GM18519 (cell line): ENCODE measurements at regions not wholly inside any gene's neighbourhood (a gene's known extent, or its start where the extent isn't known, plus 50 kb on each side); places are given as distances from the start of the nearest gene placed in this dataset.
"Not testable (repeated sequence)": the region's sequence is repeated elsewhere in the genome, so short reads cannot be mapped to it uniquely, and the experiment has no call there.

Source experiments
- ATAC-seq: cut with Tn5 transposase; IDR thresholded peaks from one replicate; pipeline ENCODE4 v1.9.1; 2021; ENCODE audit warnings: mild to moderate bottlenecking, moderate library complexity; ENCODE audit not compliant: unreplicated experiment, low FRiP score

GRCh38 chr4:110424144-110424543, 51.8 kb upstream of the ENPEP start:
- ATAC-seq, result no peak

- no peak for ATAC-seq
Measured at GRCh38 chr4:110418641-110419040, 57.3 kb upstream of the ENPEP start.

- no peak for ATAC-seq
Measured at GRCh38 chr4:110417136-110417535, 58.8 kb upstream of the ENPEP start.

GRCh38 chr4:110415478-110415877, 60.5 kb upstream of the ENPEP start:
- no peak for ATAC-seq

GRCh38 chr4:110415041-110415440, 60.9 kb upstream of the ENPEP start:
- no peak for ATAC-seq

DNA sequence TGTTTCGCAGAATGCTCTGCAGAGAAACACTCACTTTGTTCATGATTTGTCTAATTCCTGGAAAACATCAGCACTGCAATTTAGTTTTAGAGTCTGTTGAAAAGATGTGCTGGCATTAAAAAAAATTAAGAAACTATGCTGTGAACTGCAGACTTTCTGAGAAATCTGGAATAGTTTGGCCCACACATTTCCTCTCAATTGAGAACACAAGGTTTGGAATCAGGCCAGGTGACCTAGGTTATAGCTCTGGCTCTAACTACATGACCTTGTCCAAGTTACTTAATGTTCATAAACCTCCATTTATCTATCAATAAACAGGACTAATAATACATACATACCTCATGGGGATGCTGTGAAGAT, 61.4 kb upstream of the ENPEP start:
- ATAC-seq, result no peak

- ATAC-seq, result not testable (repeated sequence)
Measured at GRCh38 chr4:110413807-110414560, 62.0 kb upstream of the ENPEP start.

- ATAC-seq, result no peak
Measured at GRCh38 chr4:110412354-110413065, 63.4 kb upstream of the ENPEP start.

DNA sequence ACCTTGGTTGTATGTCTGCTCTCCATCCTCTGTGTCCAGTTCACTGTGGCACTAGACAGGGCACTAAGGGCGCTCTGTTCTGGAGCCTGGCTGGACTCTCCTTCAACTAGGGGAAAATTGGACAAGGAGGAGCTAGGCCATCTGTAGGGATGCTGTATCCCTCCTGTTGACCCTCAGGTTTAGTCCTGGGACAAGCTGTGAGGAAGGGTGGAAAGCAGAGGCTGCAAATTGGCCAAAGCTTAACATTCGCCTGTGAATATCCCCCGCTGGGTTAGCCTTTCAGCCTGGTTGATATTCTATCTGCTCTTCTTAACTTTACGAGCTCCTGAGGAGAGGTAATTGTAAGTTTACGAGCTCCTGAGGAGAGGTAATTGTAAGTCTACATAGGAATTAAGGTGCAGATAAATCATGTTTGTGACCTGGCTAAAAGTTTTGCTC, 64.4 kb upstream of the ENPEP start:
- ATAC-seq, result no peak

GRCh38 chr4:110410853-110411573, 64.9 kb upstream of the ENPEP start:
- ATAC-seq, result not testable (repeated sequence)

DNA sequence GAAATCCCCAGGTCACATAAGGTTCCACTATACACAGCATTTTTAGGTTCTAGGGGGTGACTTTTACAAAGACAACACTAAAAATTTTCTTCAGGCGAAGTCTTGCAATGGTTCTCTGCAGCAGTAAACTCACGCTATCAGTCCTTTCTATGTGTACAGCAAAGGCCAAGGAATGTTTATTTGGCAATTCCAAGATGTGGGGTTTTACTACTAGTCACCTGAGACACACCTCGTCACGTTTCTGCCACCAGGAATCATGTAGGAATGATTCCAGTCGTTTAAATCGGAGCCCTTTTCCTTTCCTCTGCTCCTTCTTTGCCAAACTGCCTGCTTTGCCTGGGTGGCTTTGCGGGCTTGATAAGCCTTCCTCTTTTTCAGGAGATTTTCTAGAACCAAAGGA, 75.9 kb upstream of the ENPEP start:
- no peak for ATAC-seq

DNA sequence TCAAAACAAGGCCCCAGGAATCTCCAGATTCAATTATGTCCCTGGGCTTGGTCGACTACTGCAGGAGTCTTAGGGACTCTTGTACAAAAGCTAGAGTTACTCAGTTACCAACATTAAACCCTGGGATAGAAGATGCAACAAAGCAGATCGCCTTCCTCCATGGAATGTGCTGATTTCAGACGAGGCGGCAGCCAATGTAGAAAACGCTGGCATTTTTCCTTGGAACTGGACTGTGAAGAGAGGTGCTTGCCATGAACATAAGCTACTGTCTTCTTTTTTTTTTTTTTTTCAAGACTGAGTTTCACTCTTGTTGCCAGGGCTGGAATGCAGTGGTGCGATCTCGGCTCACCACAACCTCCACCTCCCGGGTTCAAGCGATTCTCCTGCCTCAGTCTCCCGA, 76.9 kb upstream of the ENPEP start:
- not testable (repeated sequence) for ATAC-seq

DNA sequence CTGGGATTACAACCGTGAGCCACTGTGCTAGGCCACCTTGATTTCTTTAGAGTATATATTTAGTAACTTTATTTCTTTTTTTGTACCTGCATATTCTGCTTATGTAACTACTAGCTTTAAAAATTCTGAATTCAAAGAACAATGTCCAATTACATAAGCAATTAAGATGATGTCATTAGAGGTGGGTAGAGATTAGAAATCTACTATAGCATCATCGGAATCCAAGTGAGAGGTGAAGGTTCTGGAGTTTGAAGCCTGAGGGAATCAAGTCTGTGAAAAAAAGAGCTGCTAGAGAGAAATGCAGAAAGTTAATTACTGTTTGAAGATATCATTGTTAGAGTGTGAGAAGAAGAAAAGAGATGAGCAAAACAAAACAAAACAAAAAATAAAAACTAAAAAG, 79.0 kb upstream of the ENPEP start:
- no peak for ATAC-seq

DNA sequence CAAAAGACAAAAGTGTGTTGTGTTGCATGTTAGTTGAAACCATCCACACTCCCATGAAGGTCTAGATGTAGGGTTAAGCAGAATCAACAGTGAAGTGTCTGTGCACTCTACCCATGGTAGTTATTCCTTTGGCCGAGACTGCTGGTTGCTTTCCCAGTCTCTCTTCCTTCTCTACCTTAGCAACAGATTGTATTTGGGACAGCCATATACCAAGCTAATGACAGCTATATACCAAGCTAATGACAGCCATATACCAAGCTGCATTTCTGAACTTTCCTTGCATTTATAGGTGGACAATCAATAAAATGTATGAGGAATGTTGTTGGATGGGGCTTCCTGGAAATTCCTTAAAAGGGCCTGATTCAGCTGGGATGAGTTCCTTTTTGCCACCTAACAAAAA, 80.5 kb upstream of the ENPEP start:
- ATAC-seq, result no peak

- ATAC-seq, result no peak
Measured at GRCh38 chr4:110394871-110395270, 81.1 kb upstream of the ENPEP start.

DNA sequence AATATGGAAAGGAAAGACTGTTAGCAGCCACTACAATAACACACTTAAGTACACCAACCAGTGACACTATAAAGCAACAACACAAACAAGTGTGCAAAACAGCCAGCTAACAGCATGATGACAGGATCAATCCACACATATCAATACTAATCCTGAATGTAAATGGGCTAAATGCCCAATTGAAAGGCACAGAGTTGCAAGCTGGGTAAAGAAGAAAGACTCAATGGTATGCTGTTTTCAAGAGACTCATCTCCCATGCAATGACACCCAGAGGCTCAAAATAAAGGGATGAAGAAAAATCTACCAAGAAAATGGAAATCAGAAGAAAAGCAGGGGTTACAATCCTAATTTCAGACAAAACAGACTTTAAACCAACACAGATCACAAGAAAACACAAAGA, 94.2 kb upstream of the ENPEP start:
- ATAC-seq, result no peak

- no peak for ATAC-seq
Measured at GRCh38 chr4:110372485-110372884, 103.5 kb upstream of the ENPEP start.

- ATAC-seq, result no peak
Measured at GRCh38 chr4:110371016-110371770, 104.8 kb upstream of the ENPEP start.

DNA sequence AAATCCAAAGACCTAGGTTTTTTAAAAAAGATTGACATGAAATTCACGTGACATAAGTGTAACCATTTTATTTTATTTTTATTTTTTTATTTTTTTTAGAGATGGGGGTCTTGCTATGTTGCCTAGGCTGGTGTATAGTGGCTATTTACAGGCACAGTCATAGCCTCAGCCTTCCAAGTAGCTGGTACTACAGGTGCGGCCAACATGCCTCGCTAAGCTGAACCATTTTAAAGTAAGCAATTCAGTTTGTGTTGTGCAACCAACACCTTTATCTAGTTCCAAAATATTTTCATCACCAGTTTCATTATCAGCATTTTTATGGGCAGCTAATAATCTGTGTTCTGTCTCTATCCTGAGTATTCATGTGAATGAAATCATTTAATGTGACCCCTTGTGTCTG, 107.5 kb upstream of the ENPEP start:
- ATAC-seq, result no peak

- ATAC-seq, result no peak
Measured at GRCh38 chr4:110367156-110367555, 108.8 kb upstream of the ENPEP start.

DNA sequence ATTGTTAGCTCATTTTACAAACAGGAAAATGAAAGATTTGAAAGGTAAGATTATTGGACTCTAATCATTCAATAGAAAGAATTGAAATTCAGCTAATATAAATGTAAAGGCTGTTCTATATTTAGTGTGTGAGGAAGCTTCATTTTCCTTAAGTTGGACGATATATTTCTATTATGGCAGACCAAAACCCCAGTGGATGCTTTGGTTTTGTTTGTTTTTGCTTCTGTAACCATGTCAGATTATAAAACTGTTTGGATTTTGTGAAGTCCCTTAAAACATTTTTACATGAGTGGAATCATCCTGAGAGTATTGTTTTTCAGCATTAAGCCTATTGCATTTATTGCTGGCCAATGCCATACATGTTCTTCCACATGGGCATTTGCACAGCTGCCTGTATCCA, 110.2 kb upstream of the ENPEP start:
- ATAC-seq, result no peak
